ENCODE measurements at regions not wholly inside any gene's neighbourhood (a gene's known extent, or its start where the extent isn't known, plus 50 kb on each side); places are given as distances from the start of the nearest gene placed in this dataset.

GRCh38 chr6:14681699-14682487, 564.0 kb upstream of the JARID2 start:
- TF ChIP-seq CTCF (IDR thresholded peaks at IDR 0.05) (no peak), POLR2A (IDR thresholded peaks at IDR 0.05) (no peak)
